IMR-90 (cell line): ENCODE measurements at regions not wholly inside any gene's neighbourhood (a gene's known extent, or its start where the extent isn't known, plus 50 kb on each side); places are given as distances from the start of the nearest gene placed in this dataset.

ENCODE experiments used
- ATAC-seq: fragments of 200-7000 bp; cut with Tn5 transposase; 2 replicates; pipeline ENCODE4 v1.9.1; 2020; ENCODE audit warnings: low read depth, mild to moderate bottlenecking, moderate library complexity
- BruUV-seq: library from RNA; stranded (reverse); fragments of 400-500 nt; replicated peaks from 2 replicates; lab custom pipeline; 2021; lab: Mats Ljungman, UMichigan
- CTCF ChIA-PET: fragments of 300-600 bp; formaldehyde crosslinking; extraction: SDS; loops from one replicate; lab custom pipeline; 2021; ENCODE audit warnings: antibody characterized with exemption; lab: Yijun Ruan, JAX
- POLR2A ChIA-PET: fragments of 300-600 bp; sonication (Branson Sonifier 250); formaldehyde crosslinking; loops from one replicate; lab custom pipeline; 2022; ENCODE audit warnings: antibody characterized with exemption; ENCODE audit not compliant: unreplicated experiment; lab: Charles Lee
- DNase-seq: peaks from one replicate; pipeline ENCODE4 v3.0.0; 2013
- H2AFZ ChIP-seq: replicated peaks from 2 replicates; pipeline ENCODE3; 2013; ENCODE audit warnings: low read length, mild to moderate bottlenecking; ENCODE audit not compliant: poor library complexity
- H2AK5ac ChIP-seq: 2 replicates; pipeline ENCODE4 v1.6.1; 2013; ENCODE audit warnings: low read depth, low read length, inconsistent platforms
- H2AK9ac ChIP-seq: replicated peaks from 2 replicates; pipeline ENCODE3; 2013; ENCODE audit warnings: mild to moderate bottlenecking, low read depth, low read length, moderate library complexity; ENCODE audit not compliant: poor library complexity
- H2BK120ac ChIP-seq: 2 replicates; pipeline ENCODE4 v1.6.1; 2013; ENCODE audit warnings: low read depth, low read length, inconsistent platforms
- H2BK15ac ChIP-seq: 3 replicates; pipeline ENCODE4 v1.6.1; 2013; ENCODE audit warnings: low read depth, low read length, inconsistent platforms
- H2BK20ac ChIP-seq: 2 replicates; pipeline ENCODE4 v1.6.1; 2013; ENCODE audit warnings: low read depth, mild to moderate bottlenecking, inconsistent platforms, low read length, moderate library complexity
- H2BK5ac ChIP-seq: 2 replicates; pipeline ENCODE4 v1.6.1; 2013; ENCODE audit warnings: mild to moderate bottlenecking, low read depth, low read length, inconsistent platforms; ENCODE audit not compliant: poor library complexity, severe bottlenecking
- H3K14ac ChIP-seq: replicated peaks from 2 replicates; pipeline ENCODE4 v1.6.1; 2013; ENCODE audit warnings: low read depth, low read length, inconsistent platforms
- H3K18ac ChIP-seq: 2 replicates; pipeline ENCODE4 v1.6.1; 2013; ENCODE audit warnings: low read depth, low read length, control low read depth
- H3K23ac ChIP-seq: 2 replicates; pipeline ENCODE4 v1.6.1; 2013; ENCODE audit warnings: low read depth, low read length, inconsistent platforms
- H3K27ac ChIP-seq: 2 replicates; pipeline ENCODE4 v1.5.1; 2013; ENCODE audit warnings: mild to moderate bottlenecking, control low read depth, low read length; ENCODE audit not compliant: insufficient read depth
- H3K27me3 ChIP-seq: 2 replicates; pipeline ENCODE4 v1.6.1; 2013; ENCODE audit warnings: low read length; ENCODE audit not compliant: control insufficient read depth, insufficient read depth
- H3K36me3 ChIP-seq: 2 replicates; pipeline ENCODE4 v1.6.1; 2013; ENCODE audit warnings: low read length, mixed read lengths; ENCODE audit not compliant: control insufficient read depth, insufficient read depth
- H3K4ac ChIP-seq: 2 replicates; pipeline ENCODE4 v1.6.1; 2013; ENCODE audit warnings: low read depth, low read length, inconsistent platforms
- H3K4me1 ChIP-seq: 2 replicates; pipeline ENCODE4 v1.6.1; 2013; ENCODE audit warnings: low read length, mixed read lengths; ENCODE audit not compliant: control insufficient read depth, insufficient read depth
- H3K4me2 ChIP-seq: 2 replicates; pipeline ENCODE4 v1.6.1; 2013; ENCODE audit warnings: low read depth, mild to moderate bottlenecking, control low read depth, low read length, moderate library complexity
- H3K4me3 ChIP-seq: 2 replicates; pipeline ENCODE4 v1.5.1; 2013; ENCODE audit warnings: low read depth, mild to moderate bottlenecking, control low read depth, low read length, moderate library complexity; ENCODE audit not compliant: insufficient read depth
- H3K56ac ChIP-seq: 2 replicates; pipeline ENCODE4 v1.6.1; 2013; ENCODE audit warnings: low read length, inconsistent platforms; ENCODE audit not compliant: insufficient read depth; ENCODE audit errors: extremely low read depth
- H3K79me1 ChIP-seq, 2 experiments: 2 replicates each; pipeline ENCODE4 v1.6.1; 2013; ENCODE audit warnings: low read length in 2 of 2, inconsistent platforms in 1 of 2, low read depth in 1 of 2
- H3K9ac ChIP-seq: 2 replicates; pipeline ENCODE4 v1.6.1; 2013; ENCODE audit warnings: low read depth, low read length, control low read depth
- H3K9me1 ChIP-seq: 2 replicates; pipeline ENCODE4 v1.6.1; 2013; ENCODE audit warnings: low read length, inconsistent platforms; ENCODE audit not compliant: insufficient read depth
- H3K9me3 ChIP-seq: 2 replicates; pipeline ENCODE4 v1.6.1; 2013; ENCODE audit warnings: low read length; ENCODE audit not compliant: control insufficient read depth, insufficient read depth
- H4K20me1 ChIP-seq: 2 replicates; pipeline ENCODE4 v1.6.1; 2013; ENCODE audit warnings: low read length, inconsistent platforms; ENCODE audit not compliant: insufficient read depth
- H4K5ac ChIP-seq: 2 replicates; pipeline ENCODE4 v1.6.1; 2013; ENCODE audit warnings: mild to moderate bottlenecking, low read depth, low read length, control low read depth
- H4K8ac ChIP-seq, 2 experiments: 2 replicates each; pipeline ENCODE4 v1.6.1; 2013; ENCODE audit warnings: low read depth in 2 of 2, low read length in 2 of 2, control low read depth in 1 of 2, inconsistent platforms in 1 of 2
- H4K91ac ChIP-seq: 2 replicates; pipeline ENCODE4 v1.6.1; 2013; ENCODE audit warnings: low read depth, low read length, inconsistent platforms; ENCODE audit not compliant: insufficient read depth
- BHLHE40 ChIP-seq: fragments of 150-350 bp; IDR thresholded peaks from 2 replicates; pipeline ENCODE4 v1.6.1; 2016; ENCODE audit warnings: mild to moderate bottlenecking, low read depth, low read length
- CEBPB ChIP-seq: IDR thresholded peaks from 2 replicates; pipeline ENCODE4 v1.6.1; 2012; ENCODE audit warnings: low read depth, low read length, improper control_type of control experiment
- CHD1 ChIP-seq: IDR thresholded peaks from 2 replicates; pipeline ENCODE4 v1.6.1; 2012; ENCODE audit warnings: low read depth, low read length, improper control_type of control experiment
- CTCF ChIP-seq: conservative IDR thresholded peaks from 2 replicates; pipeline ENCODE4 v1.5.1; 2012; ENCODE audit warnings: mild to moderate bottlenecking, low read depth, low read length, improper control_type of control experiment
- ELK1 ChIP-seq: fragments of 150-350 bp; IDR thresholded peaks from 2 replicates; pipeline ENCODE4 v1.6.1; 2016; ENCODE audit warnings: low read depth, mild to moderate bottlenecking, low read length, moderate library complexity, borderline replicate concordance
- MAFK ChIP-seq: IDR thresholded peaks from 2 replicates; pipeline ENCODE4 v1.6.1; 2012; ENCODE audit warnings: low read depth, low read length, improper control_type of control experiment
- MAZ ChIP-seq: IDR thresholded peaks from 2 replicates; pipeline ENCODE4 v1.6.1; 2012; ENCODE audit warnings: low read depth, mild to moderate bottlenecking, low read length, improper control_type of control experiment, moderate library complexity, borderline replicate concordance
- MXI1 ChIP-seq: IDR thresholded peaks from 2 replicates; pipeline ENCODE4 v1.6.1; 2012; ENCODE audit warnings: low read depth, mild to moderate bottlenecking, low read length, moderate library complexity, borderline replicate concordance
- NFE2L2 ChIP-seq: fragments of 150-350 bp; IDR thresholded peaks from 2 replicates; pipeline ENCODE4 v1.6.1; 2016; ENCODE audit warnings: low read depth, mild to moderate bottlenecking, low read length
- RAD21 ChIP-seq: IDR thresholded peaks from 2 replicates; pipeline ENCODE4 v1.6.1; 2012; ENCODE audit warnings: low read length, improper control_type of control experiment
- RCOR1 ChIP-seq: IDR thresholded peaks from 2 replicates; pipeline ENCODE4 v1.6.1; 2012; ENCODE audit warnings: mild to moderate bottlenecking, low read length, improper control_type of control experiment; ENCODE audit not compliant: insufficient replicate concordance
- RFX5 ChIP-seq: IDR thresholded peaks from 2 replicates; pipeline ENCODE4 v1.8.0; 2012; ENCODE audit warnings: low read depth, mild to moderate bottlenecking, low read length, moderate library complexity
- USF2 ChIP-seq: fragments of 150-350 bp; IDR thresholded peaks from 2 replicates; pipeline ENCODE4 v1.6.1; 2017; ENCODE audit warnings: mild to moderate bottlenecking, antibody characterized with exemption, low read length, low read depth
- WGBS, 2 experiments: methylation state at CpG; one replicate each; pipeline versions ENCODE4 v1.1.5 to v1.1.7; 2013; ENCODE audit warnings: missing lambda C conversion rate in 2 of 2; ENCODE audit not compliant: insufficient read length in 1 of 2; ENCODE audit errors: extremely low coverage in 2 of 2; 5-methylcytosine and 5-hydroxymethylcytosine counted together
- dilution Hi-C: fragments of 300-500 bp; cut with HindIII; formaldehyde crosslinking; loops from one replicate; pipeline ENCODE4 v1.14.3; 2018; ENCODE audit warnings: low sequenced_read_pairs; ENCODE audit not compliant: unreplicated experiment
- in situ Hi-C: fragments of 300-500 bp; cut with MboI; formaldehyde crosslinking; loops from 3 replicates; pipeline ENCODE4 v1.14.3; 2019; ENCODE audit warnings: low sequenced_read_pairs, inconsistent platforms, mixed read lengths
- intact Hi-C: fragments of 100-400 bp; cut with micrococcal nuclease; formaldehyde crosslinking; loops from 2 replicates; pipeline ENCODE4 v1.10.0; 2022

GRCh38 chr15:47890397-47891150, 173.3 kb downstream of the SEMA6D start:
- no peak overlapping the region for H2AFZ ChIP-seq
- no TSS peak for BruUV-seq
- H2BK120ac ChIP-seq: no peak overlapping the region
- no CpG with 5 or more reads among the region's 3 CpGs for WGBS, 2 experiments
- dilution Hi-C loops: no loop called here
- no peak overlapping the region for H3K9ac ChIP-seq
- H2BK5ac ChIP-seq: no peak overlapping the region
- H3K4ac ChIP-seq: no peak overlapping the region
- H3K4me1 ChIP-seq: no peaks in the 10 kb centered on the region
- ChIA-PET CTCF (no interaction called here), POLR2A (no interaction called here)
- DNase-seq (no peak), ATAC-seq (no peak)
- no peak overlapping the region for H3K18ac ChIP-seq
- no peaks in the 10 kb centered on the region for H3K36me3 ChIP-seq
- no peak overlapping the region for H2AK5ac ChIP-seq
- in situ Hi-C loops: no loop called here
- no peak overlapping the region for H3K27ac ChIP-seq
- H3K4me2 ChIP-seq: no peak overlapping the region
- H3K23ac ChIP-seq: no peak overlapping the region
- no peak overlapping the region for H4K8ac ChIP-seq
- no peaks in the 10 kb centered on the region for H3K9me3 ChIP-seq
- H3K27me3 ChIP-seq: no peaks in the 10 kb centered on the region
- no peak overlapping the region for H4K91ac ChIP-seq
- H2BK20ac ChIP-seq: no peak overlapping the region
- intact Hi-C loops: no loop called here
- no peaks in the 10 kb centered on the region for H3K79me1 ChIP-seq
- no peak overlapping the region for H4K5ac ChIP-seq
- H2AK9ac ChIP-seq: no peak overlapping the region
- H3K4me3 ChIP-seq: no peak overlapping the region
- TF ChIP-seq BHLHE40 (no peak), ELK1 (no peak), RFX5 (no peak), CHD1 (no peak), MXI1 (no peak), RCOR1 (no peak), USF2 (no peak), CEBPB (no peak), NFE2L2 (no peak), MAZ (no peak), MAFK (no peak), CTCF (no peak), RAD21 (no peak)
- no peaks in the 10 kb centered on the region for H4K20me1 ChIP-seq
- H3K14ac ChIP-seq: no peak overlapping the region
- no peak overlapping the region for H3K56ac ChIP-seq
- no peak overlapping the region for H2BK15ac ChIP-seq
- no peaks in the 10 kb centered on the region for H3K9me1 ChIP-seq
